HAP-1 (cell line): ENCODE measurements at regions not wholly inside any gene's neighbourhood (a gene's known extent, or its start where the extent isn't known, plus 50 kb on each side); places are given as distances from the start of the nearest gene placed in this dataset.
"Not testable (repeated sequence)": the region's sequence is repeated elsewhere in the genome, so short reads cannot be mapped to it uniquely, and the experiment has no call there.

Experiments used
- DNase-seq, 2 experiments: peaks; one replicate each; pipeline ENCODE4 v3.0.0-alpha.2; 2016 to 2020; ENCODE audit warnings: low spot score in 2 of 2
- H3K27me3 ChIP-seq: fragments of 250-450 bp; sonication (Bioruptor Pico); 2 replicates; pipeline ENCODE4 v1.5.1; 2020; ENCODE audit warnings: low read depth, mild to moderate bottlenecking, moderate library complexity
- H3K36me3 ChIP-seq: fragments of 250-450 bp; sonication (Bioruptor Pico); replicated peaks from 2 replicates; pipeline ENCODE4 v1.5.1; 2020; ENCODE audit warnings: mild to moderate bottlenecking
- H3K4me1 ChIP-seq: fragments of 250-450 bp; sonication (Bioruptor Pico); 2 replicates; pipeline ENCODE4 v1.5.1; 2020; ENCODE audit warnings: mild to moderate bottlenecking
- H3K4me3 ChIP-seq: fragments of 250-450 bp; sonication (Bioruptor Pico); 2 replicates; pipeline ENCODE4 v1.5.1; 2020; ENCODE audit warnings: mild to moderate bottlenecking, moderate library complexity
- H3K9me3 ChIP-seq: fragments of 250-450 bp; sonication (Bioruptor Pico); 2 replicates; pipeline ENCODE4 v1.5.1; 2020; ENCODE audit warnings: mild to moderate bottlenecking, moderate library complexity
- in situ Hi-C: fragments of 300-500 bp; cut with MboI; formaldehyde crosslinking; loops from 3 replicates; pipeline ENCODE4 v1.14.3; 2020; ENCODE audit warnings: low sequenced_read_pairs, inconsistent platforms, mixed read lengths

DNA sequence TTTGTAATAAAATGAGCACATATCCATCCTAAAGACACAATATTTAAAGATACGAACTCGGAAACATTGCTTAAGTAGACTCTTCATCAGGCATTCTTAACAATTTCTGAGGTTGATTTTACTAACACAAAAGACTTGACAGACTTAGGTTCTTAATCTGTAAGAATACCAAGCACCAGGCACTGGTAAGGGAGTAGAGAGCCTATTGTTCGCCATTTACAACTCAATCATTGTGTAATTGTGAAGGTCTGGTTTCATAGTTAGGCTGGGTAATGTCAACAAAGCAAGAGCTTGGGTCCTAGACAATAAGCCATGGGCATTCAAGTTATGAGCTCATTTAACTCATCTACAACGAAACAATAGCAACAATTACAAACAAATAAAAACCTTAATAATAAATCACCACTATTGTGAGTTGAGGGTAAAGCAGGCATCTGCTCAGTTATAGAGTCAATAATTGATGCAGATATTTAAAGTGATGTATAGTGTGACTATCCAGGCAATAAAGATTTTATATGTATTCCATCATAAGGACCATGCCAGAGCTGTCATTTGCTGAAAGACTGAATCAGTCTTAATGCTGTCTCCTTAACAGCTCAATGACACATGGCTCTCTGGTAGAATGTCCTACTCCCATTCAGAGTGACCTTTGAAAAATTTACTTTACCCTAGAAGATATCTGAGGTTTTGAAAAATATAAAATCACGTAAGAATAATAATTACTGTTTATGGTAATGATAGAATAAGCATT, 664.0 kb upstream of the PCDH7 start:
- in situ Hi-C loops = no loop called here
- Histone ChIP-seq H3K9me3 (no peaks in the 10 kb centered on the region), H3K4me1 (peaks cover 6% of the 10 kb centered on the region; the same call in 1 of the 2 replicates), H3K36me3 (no peaks in the 10 kb centered on the region), H3K4me3 (no peak overlapping the region), H3K27me3 (no peaks in the 10 kb centered on the region)
- peak; percentile 10 to 75 for DNase-seq

DNA sequence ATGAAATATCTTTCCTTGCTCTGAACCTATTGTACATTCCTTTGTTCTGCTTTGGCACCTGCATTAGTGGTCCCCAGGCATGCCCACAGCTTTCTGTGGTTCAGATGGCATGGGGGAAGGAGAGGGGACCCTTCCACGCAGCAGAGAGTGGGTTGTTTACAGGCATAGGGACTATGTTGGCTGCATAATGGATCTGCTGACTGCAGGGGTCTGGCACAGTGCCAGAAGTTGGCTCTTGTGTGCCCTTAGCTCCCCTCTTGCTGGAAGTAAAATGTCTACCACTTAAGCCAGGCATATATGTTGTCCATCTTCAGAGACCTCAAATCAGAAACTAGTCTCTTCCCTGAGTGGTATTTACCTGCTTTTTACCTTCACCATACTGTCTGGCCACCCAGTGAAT, 651.9 kb upstream of the PCDH7 start:
- in situ Hi-C loops = no loop called here
- H3K9me3 ChIP-seq = no peaks in the 10 kb centered on the region
- DNase-seq = no peak
- H3K27me3 ChIP-seq = no peaks in the 10 kb centered on the region
- H3K4me3 ChIP-seq = no peak overlapping the region
- H3K36me3 ChIP-seq = no peaks in the 10 kb centered on the region
- no peaks in the 10 kb centered on the region for H3K4me1 ChIP-seq

DNA sequence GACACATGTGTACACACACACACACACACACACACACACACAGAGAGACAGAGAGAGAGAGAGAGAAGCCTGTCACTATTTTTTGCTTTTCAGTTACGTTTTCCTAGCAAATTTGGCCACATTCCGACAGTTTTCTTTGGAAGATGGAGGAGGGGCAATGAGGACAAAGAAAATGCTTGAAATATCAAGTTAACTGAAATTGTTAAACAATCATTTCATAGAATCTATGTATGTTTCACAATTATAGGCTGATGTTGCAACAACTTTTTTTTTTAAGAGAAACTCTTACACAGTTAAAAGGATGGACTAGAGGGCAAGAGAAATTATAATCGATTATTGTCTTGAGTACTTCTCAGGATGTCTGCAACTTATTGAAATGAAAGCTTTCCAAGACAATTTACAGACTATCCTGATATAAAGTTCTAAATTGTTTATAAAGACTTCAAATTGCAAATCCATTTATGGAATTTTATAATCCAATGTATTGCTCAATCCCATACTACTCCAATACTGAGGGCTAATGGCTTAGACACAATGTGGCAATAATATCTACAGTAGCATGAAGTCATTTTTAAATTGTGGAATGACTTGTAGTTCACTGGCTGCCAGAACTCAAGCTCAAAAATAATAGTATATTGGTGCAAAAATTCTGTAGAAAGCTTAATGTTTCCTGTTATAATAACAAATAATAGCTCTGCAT, 647.0 kb upstream of the PCDH7 start:
- no peak for DNase-seq

DNA sequence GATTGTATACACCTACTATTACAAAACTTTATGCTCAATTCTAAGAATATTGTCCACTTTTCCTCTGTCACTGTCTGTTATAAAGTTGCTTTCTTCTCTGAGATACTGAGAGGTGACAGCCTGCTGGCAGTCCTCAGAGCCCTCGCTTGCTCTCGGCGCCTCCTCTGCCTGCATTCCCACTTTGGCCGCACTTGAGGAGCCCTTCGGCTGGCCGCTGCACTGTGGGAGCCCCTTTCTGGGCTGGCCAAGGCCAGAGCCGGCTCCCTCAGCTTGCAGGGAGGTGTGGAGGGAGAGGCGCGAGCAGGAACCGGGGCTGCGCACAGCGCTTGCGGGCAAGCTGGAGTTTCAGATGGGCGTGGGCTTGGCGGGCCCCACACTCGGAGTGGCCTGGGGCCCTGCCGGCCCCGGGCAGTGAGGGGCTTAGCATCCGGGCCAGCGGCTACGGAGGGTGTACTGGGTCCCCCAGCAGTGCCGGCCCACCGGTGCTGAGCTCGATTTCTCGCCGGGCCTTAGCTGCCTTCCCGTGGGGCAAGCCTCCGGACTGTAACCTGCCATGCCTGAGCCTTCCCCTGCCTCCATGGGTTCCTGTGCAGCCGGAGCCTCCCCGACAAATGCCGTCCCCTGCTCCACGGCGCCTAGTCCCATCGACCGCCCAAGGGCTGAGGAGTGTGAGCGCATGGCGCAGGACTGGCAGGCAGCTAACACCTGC, 627.6 kb upstream of the PCDH7 start:
- DNase-seq, H3K9me3 ChIP-seq, H3K36me3 ChIP-seq, H3K4me1 ChIP-seq, H3K27me3 ChIP-seq, in situ Hi-C loops, H3K4me3 ChIP-seq: not testable (repeated sequence)

More for the DNA sequence above, 647.0 kb upstream of the PCDH7 start:
- Histone ChIP-seq H3K4me3 (no peak overlapping the region), H3K9me3 (no peaks in the 10 kb centered on the region), H3K36me3 (no peaks in the 10 kb centered on the region), H3K4me1 (no peaks in the 10 kb centered on the region), H3K27me3 (no peaks in the 10 kb centered on the region)
- in situ Hi-C loops = no loop called here

GRCh38 chr4:30094887-30095286, 625.3 kb upstream of the PCDH7 start:
- Histone ChIP-seq H3K4me3 (no peak overlapping the region), H3K36me3 (no peaks in the 10 kb centered on the region), H3K4me1 (no peaks in the 10 kb centered on the region), H3K9me3 (no peaks in the 10 kb centered on the region), H3K27me3 (no peaks in the 10 kb centered on the region)
- no peak for DNase-seq
- in situ Hi-C loops = no loop called here

DNA sequence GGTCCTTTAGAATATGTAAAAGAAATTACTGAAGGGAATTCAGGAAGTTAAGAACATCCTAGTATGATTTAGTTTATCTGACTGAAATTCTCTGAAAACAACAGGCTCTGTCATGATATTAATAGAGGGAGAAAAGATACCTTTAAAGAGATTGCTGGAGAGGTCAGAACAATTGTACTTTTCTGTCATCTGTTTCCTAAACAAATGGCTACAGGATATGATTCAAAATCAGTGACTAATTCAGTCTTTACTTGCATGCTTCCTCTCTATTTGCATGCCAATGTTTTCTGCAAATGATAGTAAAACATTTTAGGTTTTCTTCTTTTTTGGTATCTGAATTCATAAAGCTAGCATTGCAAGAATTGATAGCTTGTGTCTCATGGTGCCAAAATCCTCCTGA, 616.7 kb upstream of the PCDH7 start:
- no peak overlapping the region for H3K4me3 ChIP-seq
- no peaks in the 10 kb centered on the region for H3K27me3 ChIP-seq
- no peaks in the 10 kb centered on the region for H3K36me3 ChIP-seq
- no peaks in the 10 kb centered on the region for H3K9me3 ChIP-seq
- DNase-seq = no peak
- H3K4me1 ChIP-seq = no peaks in the 10 kb centered on the region
- in situ Hi-C loops = no loop called here

GRCh38 chr4:30116401-30116800, 603.8 kb upstream of the PCDH7 start:
- H3K9me3 ChIP-seq = no peaks in the 10 kb centered on the region
- no peaks in the 10 kb centered on the region for H3K27me3 ChIP-seq
- H3K4me3 ChIP-seq = no peak overlapping the region
- in situ Hi-C loops = no loop called here
- H3K36me3 ChIP-seq = no peaks in the 10 kb centered on the region
- no peaks in the 10 kb centered on the region for H3K4me1 ChIP-seq
- DNase-seq = no peak

GRCh38 chr4:30117433-30117832, 602.7 kb upstream of the PCDH7 start:
- Histone ChIP-seq H3K4me3 (no peak overlapping the region), H3K4me1 (no peaks in the 10 kb centered on the region), H3K27me3 (no peaks in the 10 kb centered on the region), H3K9me3 (no peaks in the 10 kb centered on the region), H3K36me3 (no peaks in the 10 kb centered on the region)
- DNase-seq = no peak
- in situ Hi-C loops = no loop called here

DNA sequence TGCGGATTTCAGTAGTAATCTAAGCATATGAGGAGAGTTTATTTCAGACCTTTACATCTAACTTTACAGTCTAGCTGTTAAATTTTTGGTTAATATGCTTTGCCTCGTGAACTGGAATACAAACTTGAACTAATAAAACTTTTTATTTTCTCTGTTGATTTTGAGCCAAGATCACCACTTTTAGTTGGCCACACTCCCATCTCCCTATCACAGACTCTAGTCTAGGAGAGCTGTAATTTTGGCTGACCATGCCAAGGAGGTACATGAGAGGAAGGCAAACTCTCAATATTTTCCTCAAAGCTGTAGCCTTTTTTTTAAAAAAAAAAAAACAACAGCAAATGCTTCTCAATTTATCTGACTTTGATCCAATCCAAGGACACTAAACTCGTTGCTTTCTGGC, 597.5 kb upstream of the PCDH7 start:
- in situ Hi-C loops = no loop called here
- no peak for DNase-seq
- Histone ChIP-seq H3K4me1 (no peaks in the 10 kb centered on the region), H3K9me3 (no peaks in the 10 kb centered on the region), H3K4me3 (no peak overlapping the region), H3K36me3 (no peaks in the 10 kb centered on the region), H3K27me3 (no peaks in the 10 kb centered on the region)

- in situ Hi-C loops = not testable (repeated sequence)
Observed at GRCh38 chr4:30124621-30125020, 595.5 kb upstream of the PCDH7 start.

GRCh38 chr4:30125868-30126267, 594.3 kb upstream of the PCDH7 start:
- Histone ChIP-seq H3K36me3 (no peaks in the 10 kb centered on the region), H3K9me3 (no peaks in the 10 kb centered on the region), H3K4me3 (no peak overlapping the region), H3K27me3 (no peaks in the 10 kb centered on the region), H3K4me1 (no peaks in the 10 kb centered on the region)
- in situ Hi-C loops = no loop called here
- DNase-seq = no peak

More at GRCh38 chr4:30124621-30125020, 595.5 kb upstream of the PCDH7 start:
- not testable (repeated sequence) for H3K9me3 ChIP-seq, H3K4me3 ChIP-seq, H3K4me1 ChIP-seq, DNase-seq, H3K36me3 ChIP-seq, H3K27me3 ChIP-seq

DNA sequence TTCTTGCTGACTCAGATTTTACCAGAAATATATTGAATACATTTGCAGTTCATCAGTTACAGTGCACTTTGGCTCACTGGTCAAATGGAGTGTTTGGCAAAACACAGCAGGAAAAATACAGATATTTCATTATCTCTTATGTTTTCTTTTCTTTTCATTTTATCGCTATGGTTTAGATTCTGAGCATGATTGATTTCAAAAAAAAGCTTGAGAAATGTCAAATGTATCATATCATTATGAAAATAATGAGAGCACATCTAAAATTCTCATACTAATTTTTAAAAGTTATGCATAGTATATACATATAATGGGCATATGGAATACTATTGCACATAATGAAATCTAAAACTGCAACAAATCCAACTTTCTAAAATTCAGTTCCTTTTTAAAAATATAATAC, 593.8 kb upstream of the PCDH7 start:
- no peaks in the 10 kb centered on the region for H3K27me3 ChIP-seq
- H3K9me3 ChIP-seq = no peaks in the 10 kb centered on the region
- H3K4me1 ChIP-seq = no peaks in the 10 kb centered on the region
- H3K36me3 ChIP-seq = no peaks in the 10 kb centered on the region
- in situ Hi-C loops = no loop called here
- DNase-seq = no peak
- no peak overlapping the region for H3K4me3 ChIP-seq

- H3K4me1 ChIP-seq, H3K36me3 ChIP-seq, H3K9me3 ChIP-seq, in situ Hi-C loops, H3K4me3 ChIP-seq, H3K27me3 ChIP-seq, DNase-seq: not testable (repeated sequence)
Observed at GRCh38 chr4:30148828-30149227, 571.3 kb upstream of the PCDH7 start.

- H3K4me3 ChIP-seq, H3K27me3 ChIP-seq, H3K36me3 ChIP-seq, in situ Hi-C loops, DNase-seq, H3K9me3 ChIP-seq, H3K4me1 ChIP-seq: not testable (repeated sequence)
Observed at GRCh38 chr4:30149539-30149938, 570.6 kb upstream of the PCDH7 start.
